ENCODE measurements at regions not wholly inside any gene's neighbourhood (a gene's known extent, or its start where the extent isn't known, plus 50 kb on each side); places are given as distances from the start of the nearest gene placed in this dataset.

DNA sequence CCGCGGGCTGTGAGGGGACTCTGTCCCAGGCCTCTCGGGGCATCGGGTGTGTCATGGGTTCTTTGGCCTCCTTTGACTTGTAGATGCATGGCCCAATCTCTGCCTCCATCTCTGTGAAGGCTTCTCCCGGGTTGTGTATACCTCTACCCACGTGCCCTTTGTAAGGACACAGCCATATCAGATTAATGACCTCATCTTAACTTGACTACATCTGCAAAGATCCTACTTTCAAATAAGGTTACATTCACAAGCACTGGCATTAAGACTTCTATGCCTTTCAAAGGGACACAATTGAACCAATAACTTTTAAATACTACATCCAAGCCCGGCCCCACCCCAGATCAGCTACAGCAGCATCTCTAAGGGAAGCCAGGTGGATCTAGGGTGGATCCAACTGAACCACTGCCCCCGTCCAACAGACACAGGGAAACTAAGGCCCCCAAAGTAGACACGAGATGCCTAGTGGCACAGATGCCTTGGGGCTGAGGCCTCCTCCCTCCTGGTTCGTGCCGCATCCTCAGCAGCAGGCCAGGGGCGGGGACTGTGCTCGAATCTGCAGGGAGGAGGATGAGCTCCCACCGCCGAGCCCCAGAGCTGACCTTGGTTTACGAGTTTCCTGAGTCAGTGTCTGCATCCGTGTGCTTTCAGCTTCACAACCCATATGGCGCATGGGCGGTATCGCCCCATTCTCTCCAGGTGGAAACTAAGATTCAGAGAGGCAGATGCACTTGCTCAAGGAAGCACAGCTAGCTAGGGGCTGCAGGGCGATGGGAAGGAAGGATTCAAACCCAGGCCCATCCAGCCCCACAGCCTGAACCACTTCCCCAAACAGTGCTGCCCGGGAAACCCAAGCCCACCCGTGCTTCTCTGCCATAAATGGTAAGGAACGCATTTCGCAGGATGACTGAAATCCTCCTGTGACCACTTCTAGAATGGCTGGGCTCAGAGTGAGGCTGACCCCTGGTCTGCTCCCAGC, 353.3 kb downstream of the C16orf95 start:
- TF ChIP-seq GATA3 (IDR thresholded peaks at IDR 0.05; ENCODE audit: low read depth, low read length) (no peak), GATA2 (IDR thresholded peaks at IDR 0.05; ENCODE audit: low read depth, low read length) (no peak)
